DMS114 treated with DMSO at 0.1 percent for 48 hours (cell line): ENCODE measurements at regions not wholly inside any gene's neighbourhood (a gene's known extent, or its start where the extent isn't known, plus 50 kb on each side); places are given as distances from the start of the nearest gene placed in this dataset.

Experiments
- DNase-seq: peaks from one replicate; lab custom pipeline; 2025; ENCODE audit not compliant: unreplicated experiment; lab: John Stamatoyannopoulos, UW

DNA sequence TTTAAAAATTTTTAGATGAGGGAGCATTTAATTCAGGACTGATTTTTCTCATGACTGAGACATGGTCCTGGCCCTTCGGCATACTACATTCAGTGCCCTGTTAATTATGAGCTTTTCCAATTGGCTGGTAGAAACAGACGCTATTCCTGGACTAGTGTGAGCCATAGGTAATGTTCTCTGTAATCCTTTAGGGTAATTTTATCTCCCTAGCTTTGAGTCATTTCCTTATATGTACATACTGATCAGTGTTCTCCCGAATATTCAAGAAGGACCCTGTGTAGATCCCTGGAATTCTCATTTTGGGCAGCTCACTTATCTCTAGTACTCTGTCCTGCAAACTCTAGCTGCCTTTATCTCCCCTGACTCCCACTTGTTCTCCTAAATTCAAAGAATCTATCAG lies 92.6 kb upstream of the NPY start:
- no peak for DNase-seq

DNA sequence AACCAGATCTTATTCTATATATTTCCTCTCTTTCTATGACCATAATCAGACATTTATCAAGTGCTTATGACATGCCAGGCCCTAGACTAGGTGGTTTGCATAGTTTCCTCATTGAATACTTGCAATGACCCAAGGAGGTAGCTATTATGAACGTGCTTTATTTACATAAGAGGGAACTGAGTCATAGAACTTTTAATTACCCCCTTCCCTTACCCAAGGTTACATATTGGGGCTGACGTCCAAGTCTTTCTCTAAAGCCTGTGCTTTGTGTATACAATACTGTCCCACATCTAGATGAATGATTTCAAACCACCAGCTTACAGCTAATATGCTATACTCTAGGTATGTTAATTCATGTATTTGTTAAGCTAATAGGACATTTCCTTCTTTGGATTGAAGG lies 91.9 kb upstream of the NPY start:
- no peak for DNase-seq

DNA sequence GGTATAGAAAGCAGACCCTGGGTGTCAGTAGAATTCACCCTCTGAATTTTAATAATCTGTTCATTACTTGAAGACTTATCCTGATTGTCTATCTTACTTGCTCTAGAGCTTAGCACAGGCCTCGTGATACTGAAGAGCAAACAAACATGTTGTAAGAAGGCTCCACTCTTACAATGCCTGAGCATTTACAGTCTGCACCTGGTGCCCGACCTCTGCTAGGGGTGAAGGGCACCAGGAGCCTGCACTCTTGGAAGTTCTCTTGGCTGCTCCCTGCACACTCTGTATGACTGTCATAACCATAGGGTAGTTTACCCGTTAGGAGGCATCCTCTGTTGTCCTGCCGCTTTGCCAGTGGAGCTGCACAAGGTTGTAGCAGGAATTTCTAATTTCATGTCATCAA lies 91.3 kb upstream of the NPY start:
- DNase-seq, result no peak

DNA sequence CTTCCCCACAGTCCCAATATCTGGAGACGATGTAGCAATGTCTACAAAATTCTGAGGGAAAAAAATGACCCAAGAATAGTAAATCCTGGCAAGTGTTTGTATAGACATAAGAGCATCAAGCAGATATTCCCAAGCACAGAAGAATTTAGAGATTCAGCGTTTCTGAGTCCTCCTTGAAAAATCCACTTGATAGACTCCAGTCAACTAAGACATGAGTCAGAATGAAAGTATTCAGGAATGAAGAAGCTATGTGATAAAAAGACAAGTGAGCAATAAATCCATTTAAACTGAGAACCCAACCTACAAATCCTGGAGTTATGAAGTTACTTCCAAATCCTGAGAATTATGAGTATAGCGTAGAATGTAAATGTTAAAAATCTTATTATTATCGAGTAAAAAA lies 86.1 kb upstream of the NPY start:
- DNase-seq, result no peak

DNA sequence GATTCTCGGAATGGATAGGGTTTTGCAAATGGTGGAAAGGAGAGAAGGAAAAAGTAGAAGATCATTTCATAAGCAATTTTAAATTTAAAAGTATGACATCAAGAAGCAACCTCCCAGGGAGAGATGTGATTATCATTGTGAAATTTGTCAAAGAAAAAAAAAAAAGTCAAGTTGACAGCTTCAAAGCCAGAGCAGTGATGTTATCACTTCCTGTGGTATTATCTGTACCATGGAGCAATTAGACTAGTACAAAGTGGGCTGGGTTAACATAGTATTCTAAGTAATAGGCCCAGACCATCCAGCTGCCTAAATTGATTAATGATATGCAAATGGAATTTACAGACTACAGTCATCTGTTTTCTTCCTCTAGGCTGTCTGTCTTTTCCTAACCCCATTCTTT lies 84.0 kb upstream of the NPY start:
- DNase-seq, result no peak

DNA sequence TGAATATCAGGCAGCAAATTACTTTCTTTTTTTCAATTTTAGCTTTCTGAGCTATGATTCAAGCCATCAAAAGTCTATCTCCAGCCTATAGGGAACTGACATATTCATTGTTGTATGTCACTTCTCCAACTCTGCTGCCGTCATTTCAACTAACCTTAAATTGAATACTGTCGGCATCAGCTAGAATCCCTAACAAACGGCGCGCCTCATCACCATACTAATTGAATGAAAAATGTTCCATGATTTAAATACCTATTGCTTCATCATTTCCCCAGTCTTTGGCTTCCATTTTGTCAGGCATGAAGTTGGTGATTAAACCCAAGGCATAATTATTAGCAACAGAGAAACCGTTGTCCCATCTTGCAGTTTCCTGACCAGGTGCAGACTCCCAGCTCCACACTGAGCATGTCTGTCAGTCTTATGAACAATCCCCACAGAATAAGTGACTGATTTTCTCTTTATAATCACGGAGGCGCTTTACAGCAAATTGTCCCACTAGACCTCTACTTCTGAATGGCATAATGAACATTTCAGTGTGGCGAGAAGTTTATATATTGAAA lies 83.5 kb upstream of the NPY start:
- no peak for DNase-seq

DNA sequence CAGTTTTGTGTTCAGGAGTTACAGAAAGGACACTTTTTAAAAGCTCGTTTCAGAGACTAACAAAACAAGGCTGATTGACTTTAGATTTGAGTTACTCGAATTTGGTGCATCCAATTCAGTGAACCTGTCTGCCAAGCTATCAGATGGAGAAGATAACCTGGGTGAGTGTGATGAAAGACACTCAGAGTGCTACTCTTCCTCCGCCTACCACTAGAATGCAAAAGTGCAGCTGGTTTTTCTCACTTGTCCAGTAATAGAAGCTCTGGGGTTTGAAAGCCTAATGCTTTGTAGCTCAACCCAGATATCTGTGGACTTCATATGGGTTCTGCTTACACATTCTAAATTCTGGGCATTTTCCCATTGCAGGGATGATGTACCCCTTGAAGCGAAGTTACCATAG lies 82.8 kb upstream of the NPY start:
- no peak for DNase-seq

DNA sequence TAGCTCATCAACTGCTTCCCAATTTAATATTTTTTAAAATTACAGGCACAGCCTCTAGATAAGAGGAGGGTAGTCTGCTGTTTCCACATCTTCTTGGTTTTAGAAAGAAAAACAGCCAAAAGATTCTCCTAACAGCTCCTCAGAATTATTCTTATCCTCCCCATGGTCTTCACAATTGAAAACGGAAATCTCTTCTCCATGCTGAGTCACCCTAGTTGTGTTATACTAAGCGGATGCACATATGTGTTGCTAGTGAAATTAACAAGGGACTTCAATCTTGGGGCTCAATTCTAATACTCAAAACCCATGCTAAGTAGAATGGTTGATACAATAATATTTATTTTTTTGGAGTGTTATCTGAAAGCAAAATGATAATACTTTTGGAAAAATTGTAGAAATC lies 71.9 kb upstream of the NPY start:
- no peak for DNase-seq

DNA sequence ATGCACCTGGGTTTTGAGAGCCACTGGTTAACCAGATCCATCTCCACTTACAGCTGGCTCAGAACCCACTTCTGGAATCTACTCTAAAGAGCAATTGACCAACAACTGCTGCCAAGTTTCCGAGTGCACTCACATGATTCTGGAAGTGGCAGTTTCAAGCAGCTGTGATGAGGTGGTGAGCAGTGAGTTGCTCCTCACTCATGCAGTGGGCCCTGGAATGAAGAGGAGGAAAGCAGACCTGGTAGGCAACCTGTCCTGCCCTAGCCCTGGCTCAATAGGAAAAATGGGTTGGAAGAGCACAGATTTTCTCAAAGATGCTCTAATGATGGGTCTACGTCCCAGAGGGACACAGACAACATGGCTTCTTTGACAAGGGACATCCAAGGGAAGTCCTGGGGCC lies 70.7 kb upstream of the NPY start:
- DNase-seq, result no peak

DNA sequence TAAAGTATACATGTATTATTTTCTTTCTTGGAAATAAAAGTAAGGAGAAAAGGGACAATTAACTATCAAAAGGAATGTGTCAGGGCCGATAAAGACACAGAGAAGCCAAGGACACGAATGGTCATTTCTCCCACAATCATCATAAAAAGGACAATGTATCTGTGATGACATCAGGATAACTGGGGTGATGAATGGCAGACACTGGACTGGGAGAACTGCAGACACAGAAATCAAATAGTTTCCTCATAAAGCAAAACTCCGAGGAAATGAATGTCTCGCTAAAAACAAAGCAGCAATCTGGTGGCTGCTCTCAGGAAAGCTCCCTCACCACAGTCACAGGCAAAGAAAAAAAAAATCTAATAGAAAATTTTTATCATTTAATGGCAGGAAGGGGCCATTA lies 69.3 kb upstream of the NPY start:
- DNase-seq, result no peak

DNA sequence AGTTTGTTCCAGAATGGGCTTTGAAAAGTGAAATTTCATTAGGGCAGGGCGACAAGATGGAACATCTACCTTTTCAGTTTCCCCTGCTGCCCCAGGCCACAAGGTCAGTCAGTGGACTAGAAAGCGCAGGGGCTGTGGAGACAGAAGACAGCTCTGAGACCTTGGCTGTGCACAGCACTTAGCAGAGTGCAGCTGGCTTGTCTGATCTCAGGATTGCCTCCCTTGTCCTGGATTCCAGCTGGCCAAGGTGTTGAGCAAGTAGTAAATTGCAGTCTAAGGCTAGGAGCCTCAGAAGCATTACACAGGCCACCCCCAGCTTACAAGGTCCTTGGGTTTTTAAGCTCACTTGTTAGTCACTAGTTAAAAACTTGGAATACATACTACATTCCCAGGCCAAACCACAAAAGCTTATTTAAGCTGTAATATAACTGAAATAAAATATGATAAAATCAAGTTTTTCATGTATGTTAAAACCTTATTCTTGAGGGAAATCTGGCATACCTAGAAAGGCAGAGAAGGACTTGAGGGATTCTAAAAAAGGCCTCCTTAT lies 67.3 kb upstream of the NPY start:
- no peak for DNase-seq

DNA sequence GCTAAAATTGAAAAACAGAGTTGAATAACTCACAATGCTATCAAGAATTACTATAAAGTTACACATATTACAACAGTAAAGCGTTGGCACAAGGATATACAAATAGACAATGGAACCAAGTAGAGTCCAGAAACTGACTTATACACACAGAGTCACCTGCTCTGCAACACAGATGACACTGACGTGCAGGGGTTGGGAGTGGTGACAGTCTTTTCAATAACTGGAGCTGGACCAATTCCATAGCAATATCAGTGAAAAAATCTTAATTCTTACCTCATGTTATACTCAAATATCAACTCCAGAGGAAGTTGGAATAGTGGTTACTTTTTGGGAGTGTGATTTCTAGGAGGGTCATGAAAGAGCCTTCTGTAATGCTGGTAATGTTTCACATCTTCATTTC lies 62.5 kb upstream of the NPY start:
- DNase-seq, result no peak

DNA sequence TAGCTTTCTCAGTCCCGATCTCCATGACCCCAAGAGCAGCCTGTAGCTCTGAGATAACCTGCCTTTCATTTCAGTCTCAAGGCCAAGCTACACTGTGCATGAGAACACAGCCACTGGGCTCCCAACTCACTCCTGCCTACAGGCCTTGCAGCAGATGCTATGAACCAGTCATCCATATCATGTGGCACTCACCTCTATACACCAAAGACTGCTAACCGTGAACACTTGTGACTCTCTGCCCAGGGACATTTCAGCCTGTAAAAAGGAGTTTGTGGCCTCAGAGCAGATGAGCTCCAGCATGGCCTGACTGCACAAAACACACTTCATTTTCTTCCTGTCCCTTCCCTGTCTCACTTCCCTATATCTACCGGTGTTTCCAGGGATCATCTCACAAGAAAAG lies 56.9 kb upstream of the NPY start:
- no peak for DNase-seq

DNA sequence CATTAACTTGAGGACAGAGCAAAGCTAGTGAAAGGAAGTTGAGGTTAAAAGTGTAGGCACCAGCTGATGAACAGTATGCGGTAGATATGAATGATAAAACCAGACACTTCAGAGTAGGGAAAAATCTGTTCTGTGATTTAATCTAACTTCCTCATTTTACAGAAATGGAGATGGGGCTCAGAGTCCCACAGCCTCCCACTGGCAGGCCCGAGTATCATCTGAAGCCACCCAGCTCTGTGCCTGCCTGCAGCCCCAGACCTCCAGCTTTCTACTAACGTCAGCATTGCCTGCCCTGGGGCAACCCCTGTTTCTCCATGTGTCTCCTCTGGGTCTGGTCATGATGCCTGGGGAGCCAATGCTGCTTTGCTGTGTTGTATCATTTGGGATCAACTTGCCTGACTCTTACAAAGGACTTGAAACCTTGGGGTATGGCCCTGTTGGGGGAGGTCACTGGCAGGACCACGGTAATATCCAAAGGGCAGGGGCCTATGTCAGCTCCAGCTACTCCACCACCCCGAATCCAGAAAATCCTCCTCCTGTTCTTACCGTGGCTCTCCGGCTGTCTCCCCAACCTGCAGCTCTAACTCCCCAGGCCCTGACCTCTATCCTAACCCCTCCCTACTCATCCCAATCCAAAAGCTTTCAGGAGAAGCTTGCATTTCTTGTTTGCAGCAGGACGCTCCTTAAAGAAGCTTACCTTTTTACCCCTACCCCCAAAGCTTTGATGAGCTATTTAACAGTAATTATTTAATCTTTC lies 56.2 kb upstream of the NPY start:
- DNase-seq, result no peak

DNA sequence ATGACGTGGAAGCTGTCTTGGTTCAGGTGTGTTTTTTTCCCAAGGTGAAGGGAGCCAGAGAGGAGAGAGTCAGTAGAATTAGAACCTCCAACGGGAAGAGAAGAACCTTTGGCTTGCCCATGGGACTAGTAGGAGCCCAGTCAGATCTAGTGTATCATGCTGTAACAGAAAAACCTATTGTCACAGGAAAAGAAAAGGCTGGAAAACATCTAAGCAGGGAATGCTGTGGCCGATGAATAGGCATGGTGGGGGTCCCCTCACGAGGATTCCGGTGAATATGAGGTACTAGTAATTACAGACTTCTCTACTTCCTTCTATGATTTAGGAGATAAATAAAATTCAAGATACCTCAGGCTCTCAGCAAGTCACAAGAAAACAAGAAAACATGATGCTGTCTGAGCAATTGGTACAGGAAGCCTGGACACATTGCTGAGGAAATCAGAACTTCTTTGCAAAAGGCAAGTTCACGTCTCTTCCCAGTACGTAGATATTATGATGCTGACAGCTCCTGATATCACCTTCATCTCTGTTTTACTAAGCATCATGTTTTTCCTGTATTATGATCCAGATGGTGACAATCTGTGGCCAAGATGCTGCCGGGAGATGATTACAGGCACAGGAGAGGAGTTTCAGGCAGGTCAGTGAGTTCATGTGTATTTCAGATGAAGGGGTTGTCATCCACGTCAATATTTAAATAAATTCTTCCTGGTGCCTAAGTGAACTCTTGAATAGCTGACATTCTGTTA lies 54.3 kb upstream of the NPY start:
- no peak for DNase-seq

DNA sequence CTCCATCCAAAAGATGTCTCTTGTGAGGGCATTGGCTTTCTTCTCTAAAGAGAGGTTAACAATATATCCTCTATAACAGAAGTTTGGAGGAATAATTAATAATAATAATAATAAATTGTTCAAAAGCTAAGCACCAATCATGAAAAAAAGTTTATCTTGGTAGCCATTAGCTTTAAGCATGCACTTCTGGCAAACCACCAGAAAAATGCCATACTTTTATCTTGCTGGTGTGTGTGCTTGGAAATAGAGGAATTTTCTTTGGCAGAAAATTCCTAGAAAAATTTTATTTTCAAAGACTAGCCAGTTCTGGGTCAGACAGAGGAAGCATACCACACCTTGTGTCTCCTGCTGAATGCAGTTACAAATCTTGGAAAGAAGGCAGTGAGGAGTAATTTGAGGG lies 52.5 kb upstream of the NPY start:
- DNase-seq, result no peak

DNA sequence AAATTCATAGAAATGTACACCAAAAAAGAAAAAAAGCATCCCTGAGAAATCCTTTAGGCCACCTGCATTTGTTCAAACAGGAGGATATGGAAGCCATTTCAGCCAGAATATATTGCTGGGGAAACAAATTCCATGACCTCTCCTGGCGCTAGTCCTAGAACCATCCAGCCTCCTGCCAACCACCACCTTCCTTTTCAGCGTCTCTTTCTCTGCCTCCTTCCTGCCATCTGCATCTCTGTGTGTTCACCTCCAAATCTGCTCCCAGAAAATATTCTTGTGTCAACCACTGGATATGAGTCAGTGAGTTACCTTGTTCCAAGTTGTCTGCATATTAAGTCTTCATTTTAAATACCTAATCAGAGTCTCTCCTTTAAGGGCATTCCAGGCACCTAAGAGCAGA lies 50.6 kb upstream of the NPY start:
- no peak for DNase-seq
